SJSA1 (cell line): ENCODE measurements at regions not wholly inside any gene's neighbourhood (a gene's known extent, or its start where the extent isn't known, plus 50 kb on each side); places are given as distances from the start of the nearest gene placed in this dataset.
"Not testable (repeated sequence)": the region's sequence is repeated elsewhere in the genome, so short reads cannot be mapped to it uniquely, and the experiment has no call there.

Source experiments
- DNase-seq, 2 experiments: peaks; one replicate each; pipeline ENCODE4 v3.0.0-alpha.2; 2015 to 2020; ENCODE audit warnings: low spot score in 2 of 2, low read depth in 1 of 2
- H3K27ac ChIP-seq: fragments of 250-450 bp; sonication (Bioruptor Pico); 2 replicates; pipeline ENCODE4 v1.5.1; 2020; ENCODE audit warnings: mild to moderate bottlenecking, moderate library complexity
- H3K27me3 ChIP-seq: fragments of 250-450 bp; sonication (Bioruptor Pico); replicated peaks from 2 replicates; pipeline ENCODE4 v1.5.1; 2020; ENCODE audit warnings: mild to moderate bottlenecking, moderate library complexity
- H3K36me3 ChIP-seq: fragments of 250-450 bp; sonication (Bioruptor Pico); 2 replicates; pipeline ENCODE4 v1.5.1; 2020; ENCODE audit warnings: mild to moderate bottlenecking
- H3K4me1 ChIP-seq: fragments of 250-450 bp; sonication (Bioruptor Pico); replicated peaks from 2 replicates; pipeline ENCODE4 v1.6.1; 2021; ENCODE audit warnings: mild to moderate bottlenecking
- H3K4me3 ChIP-seq: fragments of 250-450 bp; sonication (Bioruptor Pico); 2 replicates; pipeline ENCODE4 v1.5.1; 2020; ENCODE audit warnings: mild to moderate bottlenecking
- H3K9me3 ChIP-seq: fragments of 250-450 bp; sonication (Bioruptor Pico); replicated peaks from 2 replicates; pipeline ENCODE4 v1.5.1; 2020; ENCODE audit warnings: mild to moderate bottlenecking

DNA sequence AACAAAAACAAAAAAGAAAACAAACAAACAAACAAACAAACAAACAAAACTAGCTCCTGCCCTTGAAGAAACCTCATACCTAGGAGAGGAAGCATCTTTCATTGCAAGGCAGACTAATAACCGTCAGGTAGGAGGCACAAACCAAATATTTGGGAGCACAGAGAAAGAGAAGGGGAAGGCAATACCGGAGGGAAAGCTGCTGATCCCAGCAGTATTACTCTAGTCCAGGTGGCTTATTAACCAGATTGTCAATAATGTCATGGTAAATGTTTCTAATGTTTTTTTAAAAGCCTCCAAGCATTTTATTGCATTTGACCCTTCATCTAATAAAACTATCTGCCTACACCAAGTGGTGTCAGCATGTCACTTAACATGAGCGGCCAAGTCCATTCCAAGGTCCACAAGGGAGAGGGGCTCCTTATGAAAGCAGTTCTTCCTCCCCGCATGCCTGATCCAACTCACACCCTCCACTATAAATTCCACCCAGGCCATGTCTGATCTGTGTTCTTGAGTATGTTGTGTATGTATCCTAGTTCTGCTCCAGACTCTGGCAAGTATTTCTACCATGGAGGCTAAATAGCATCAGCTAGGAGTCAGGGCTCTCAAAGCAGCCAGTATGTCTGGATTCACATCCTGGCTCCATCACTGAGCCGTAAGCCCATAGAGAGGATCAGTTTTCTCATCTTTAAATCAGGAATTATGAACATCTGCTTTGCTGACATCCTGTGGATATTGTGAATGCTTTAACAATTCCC lies 208.1 kb upstream of the TENM4 start:
- no peak overlapping the region for H3K27ac ChIP-seq
- H3K9me3 ChIP-seq: no peaks in the 10 kb centered on the region
- H3K27me3 ChIP-seq: no peaks in the 10 kb centered on the region

DNA sequence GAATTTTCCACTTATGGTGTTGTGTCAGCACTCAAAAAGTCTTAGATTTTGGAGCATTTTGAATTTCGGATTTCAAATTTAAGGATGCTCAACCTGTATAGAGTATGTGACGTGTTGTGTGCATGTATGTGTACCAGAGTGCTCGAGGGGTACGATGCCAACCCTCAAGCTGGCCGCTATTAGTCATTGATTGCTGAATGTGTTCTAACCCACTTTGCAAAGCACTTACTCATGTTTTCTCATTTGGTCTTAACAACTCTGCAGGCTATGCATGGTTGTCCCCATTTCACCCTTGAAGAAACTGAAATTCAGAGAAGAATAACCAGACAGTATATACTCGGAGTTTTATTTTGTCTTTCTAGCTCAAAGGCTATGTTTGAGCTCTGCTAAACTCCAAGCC lies 196.4 kb upstream of the TENM4 start:
- no peak for DNase-seq
- Histone ChIP-seq H3K27me3 (no peaks in the 10 kb centered on the region), H3K9me3 (no peaks in the 10 kb centered on the region), H3K4me3 (no peak overlapping the region), H3K36me3 (no peaks in the 10 kb centered on the region), H3K4me1 (no peaks in the 10 kb centered on the region), H3K27ac (no peak overlapping the region)

More for the DNA sequence above, 208.1 kb upstream of the TENM4 start:
- no peak overlapping the region for H3K4me3 ChIP-seq
- H3K4me1 ChIP-seq: no peaks in the 10 kb centered on the region
- no peaks in the 10 kb centered on the region for H3K36me3 ChIP-seq
- no peak for DNase-seq

DNA sequence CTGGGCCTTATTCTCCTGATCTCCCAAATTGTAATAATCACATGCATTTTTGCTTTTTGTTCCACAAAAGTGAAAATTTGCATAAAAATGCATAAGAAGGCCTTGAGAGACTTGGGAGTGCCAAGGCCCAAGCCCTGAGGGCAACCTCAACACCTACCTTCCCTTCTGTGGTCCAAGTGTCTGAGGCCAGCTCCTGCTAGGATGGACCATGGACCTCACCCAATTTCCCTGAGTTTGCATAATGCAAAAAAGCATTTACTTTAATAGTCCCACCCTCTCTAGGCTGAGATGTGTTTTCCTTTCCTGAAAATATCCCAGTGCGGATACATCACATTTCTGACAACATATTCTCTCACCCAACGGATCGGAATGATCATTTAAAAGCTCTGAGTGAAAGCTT lies 194.1 kb upstream of the TENM4 start:
- no peaks in the 10 kb centered on the region for H3K36me3 ChIP-seq
- DNase-seq: no peak
- H3K27me3 ChIP-seq: no peaks in the 10 kb centered on the region
- no peak overlapping the region for H3K27ac ChIP-seq
- no peaks in the 10 kb centered on the region for H3K9me3 ChIP-seq
- H3K4me1 ChIP-seq: no peaks in the 10 kb centered on the region
- no peak overlapping the region for H3K4me3 ChIP-seq

DNA sequence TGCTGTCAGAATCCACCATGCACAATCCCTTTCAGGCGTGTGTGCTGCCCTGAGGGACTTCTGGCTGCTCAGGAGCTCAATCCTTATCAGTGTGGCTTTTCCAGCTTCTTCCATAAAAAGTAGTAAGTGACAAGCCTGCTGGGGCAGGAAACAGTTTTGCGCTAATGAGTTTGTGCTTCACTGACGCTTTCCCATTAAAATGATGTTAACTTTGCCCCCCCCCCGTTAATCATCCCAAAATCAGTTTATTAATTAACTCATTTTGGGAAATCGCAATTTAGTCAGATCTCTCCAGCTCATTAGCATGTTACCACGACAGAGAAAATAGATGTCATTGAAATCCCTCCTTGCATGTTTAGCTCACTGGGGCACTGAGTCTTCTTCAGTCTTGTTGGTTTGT lies 186.5 kb upstream of the TENM4 start:
- no peaks in the 10 kb centered on the region for H3K27me3 ChIP-seq
- H3K27ac ChIP-seq: no peak overlapping the region
- no peaks in the 10 kb centered on the region for H3K4me1 ChIP-seq
- H3K9me3 ChIP-seq: no peaks in the 10 kb centered on the region
- DNase-seq: no peak
- no peak overlapping the region for H3K4me3 ChIP-seq
- H3K36me3 ChIP-seq: no peaks in the 10 kb centered on the region

DNA sequence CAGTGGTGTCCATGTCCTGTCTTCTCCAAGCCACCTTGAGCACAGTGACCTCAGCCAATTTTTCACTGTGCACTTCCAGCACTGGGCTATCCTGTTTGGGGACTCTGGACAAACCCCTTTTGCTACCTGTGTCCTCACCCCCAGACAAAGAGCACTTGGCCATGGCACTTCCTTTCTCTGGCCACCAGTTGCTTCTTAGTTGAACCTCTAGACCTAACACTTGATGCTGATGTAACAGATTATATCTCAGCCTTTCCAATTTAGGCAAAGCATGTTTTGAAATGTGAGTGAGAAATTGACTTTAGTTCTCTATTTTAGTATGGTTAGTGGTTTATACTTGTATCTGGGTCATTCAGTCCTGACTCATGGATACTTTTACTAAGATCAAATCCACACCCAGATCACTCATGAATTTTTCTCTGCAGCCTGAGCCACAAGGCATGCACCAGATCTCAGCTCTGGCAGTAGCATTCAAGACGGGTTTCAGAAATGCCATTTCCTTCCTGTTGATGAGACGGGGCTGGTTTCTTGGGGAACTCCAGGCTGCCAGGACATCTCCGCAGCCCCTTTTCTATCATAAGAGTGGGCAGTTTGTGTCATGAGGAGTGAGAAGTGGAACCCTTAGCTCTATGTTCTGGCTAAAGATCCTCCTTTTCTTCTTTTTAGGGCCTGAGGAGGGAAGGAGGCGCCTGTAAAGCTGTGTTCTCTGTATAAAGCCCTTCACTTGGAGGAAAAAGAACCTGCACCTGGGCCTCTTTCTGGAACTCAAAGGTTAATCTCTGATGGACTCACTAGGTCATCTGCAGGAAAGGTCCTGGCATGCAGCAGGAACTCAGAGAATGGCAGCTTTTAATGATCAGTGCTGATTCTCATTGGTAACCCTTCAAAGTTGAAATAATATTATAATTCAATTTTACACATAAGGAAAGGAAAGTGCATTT lies 185.6 kb upstream of the TENM4 start:
- Histone ChIP-seq H3K27ac (no peak overlapping the region), H3K36me3 (no peaks in the 10 kb centered on the region), H3K9me3 (no peaks in the 10 kb centered on the region), H3K4me3 (no peak overlapping the region), H3K4me1 (no peaks in the 10 kb centered on the region), H3K27me3 (no peaks in the 10 kb centered on the region)
- DNase-seq: no peak

DNA sequence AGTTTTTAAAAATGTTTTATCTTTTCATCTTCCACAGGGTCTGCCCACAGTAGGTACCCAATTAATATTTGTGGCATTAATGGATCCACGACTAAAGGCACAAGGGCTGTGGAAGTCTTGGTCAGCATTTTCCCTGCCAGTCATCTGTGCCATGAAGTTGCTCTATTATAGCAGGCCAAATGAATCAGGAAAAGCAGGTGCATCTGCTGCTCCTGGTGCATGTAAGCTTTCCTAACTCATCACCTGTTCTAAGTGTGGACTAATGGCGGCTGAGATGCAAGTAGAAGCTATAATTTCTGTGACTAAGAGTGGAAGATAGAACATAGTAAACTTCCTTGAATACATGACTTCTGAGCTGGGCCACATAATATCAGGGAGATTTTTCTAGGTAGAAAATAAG lies 182.5 kb upstream of the TENM4 start:
- Histone ChIP-seq H3K27me3 (no peaks in the 10 kb centered on the region), H3K36me3 (no peaks in the 10 kb centered on the region), H3K27ac (no peak overlapping the region), H3K4me3 (no peak overlapping the region), H3K9me3 (no peaks in the 10 kb centered on the region), H3K4me1 (no peaks in the 10 kb centered on the region)
- no peak for DNase-seq

DNA sequence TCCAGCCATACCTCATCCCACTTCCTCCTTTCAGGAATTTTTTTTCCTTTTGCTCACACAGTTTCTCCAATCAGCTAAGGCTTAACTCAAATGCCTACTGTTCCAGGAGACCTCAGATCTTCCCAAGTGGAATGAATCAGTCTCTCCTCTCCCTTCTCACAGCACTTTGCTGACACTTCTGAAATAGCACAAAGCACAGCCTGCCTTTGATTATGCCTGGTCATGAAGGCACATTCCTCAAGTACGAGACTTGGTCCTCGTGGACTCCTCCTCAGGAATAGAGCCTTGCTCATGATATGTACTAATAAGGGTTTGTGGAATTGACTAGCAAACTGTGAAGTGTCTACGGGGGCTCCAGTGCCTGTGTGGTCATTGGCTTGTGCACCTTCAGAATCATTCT lies 176.7 kb upstream of the TENM4 start:
- H3K9me3 ChIP-seq: no peaks in the 10 kb centered on the region
- H3K27me3 ChIP-seq: no peaks in the 10 kb centered on the region
- H3K27ac ChIP-seq: no peak overlapping the region
- no peak for DNase-seq
- no peak overlapping the region for H3K4me3 ChIP-seq
- H3K4me1 ChIP-seq: no peaks in the 10 kb centered on the region
- H3K36me3 ChIP-seq: no peaks in the 10 kb centered on the region

DNA sequence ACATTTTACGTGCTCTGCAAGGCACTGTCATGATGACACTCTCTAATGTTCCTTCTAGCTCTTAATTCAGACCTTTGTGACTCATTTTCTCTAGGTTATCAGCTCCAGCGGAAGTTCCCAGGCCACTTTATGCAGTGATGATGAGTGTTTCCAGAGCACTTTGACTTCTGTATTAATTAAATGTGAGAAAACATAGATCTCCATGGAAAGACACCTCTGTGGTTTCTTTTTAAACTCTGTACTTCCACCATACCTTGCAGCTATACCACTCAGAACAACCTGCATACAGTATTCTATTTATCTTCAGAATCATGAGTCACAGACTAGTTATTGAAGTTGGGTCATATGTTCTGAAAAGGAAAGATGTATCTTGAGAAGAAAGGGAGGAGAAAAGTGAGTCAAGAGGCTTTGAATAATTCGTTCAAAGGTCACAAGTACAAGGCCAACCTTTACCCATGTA lies 175.6 kb upstream of the TENM4 start:
- DNase-seq: no peak
- no peaks in the 10 kb centered on the region for H3K9me3 ChIP-seq
- no peaks in the 10 kb centered on the region for H3K36me3 ChIP-seq

DNA sequence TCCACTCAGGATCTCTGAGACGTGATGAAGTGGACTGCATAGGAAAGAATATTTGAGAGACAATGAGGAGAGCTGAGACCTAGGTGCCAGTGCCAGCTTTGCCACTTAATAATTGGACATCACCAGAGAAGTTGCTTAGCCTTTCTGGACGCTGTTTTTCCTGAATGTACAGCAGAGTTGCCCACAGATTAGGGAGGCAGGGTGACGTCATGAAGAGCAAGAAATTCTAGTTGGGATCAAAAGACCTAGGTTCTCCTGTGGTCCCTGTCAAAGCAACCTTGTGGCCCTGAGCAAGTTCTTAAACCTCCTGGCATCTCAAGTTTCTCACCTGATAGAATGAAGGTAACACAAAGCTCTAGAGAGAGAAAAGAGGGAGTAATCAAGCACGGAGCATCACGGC lies 174.6 kb upstream of the TENM4 start:
- no peak overlapping the region for H3K27ac ChIP-seq
- H3K4me1 ChIP-seq: no peaks in the 10 kb centered on the region
- no peaks in the 10 kb centered on the region for H3K9me3 ChIP-seq
- H3K36me3 ChIP-seq: no peaks in the 10 kb centered on the region
- no peak overlapping the region for H3K4me3 ChIP-seq
- no peak for DNase-seq
- H3K27me3 ChIP-seq: no peaks in the 10 kb centered on the region

More for the DNA sequence above, 175.6 kb upstream of the TENM4 start:
- H3K4me3 ChIP-seq: no peak overlapping the region
- H3K27ac ChIP-seq: no peak overlapping the region
- no peaks in the 10 kb centered on the region for H3K4me1 ChIP-seq
- H3K27me3 ChIP-seq: no peaks in the 10 kb centered on the region

DNA sequence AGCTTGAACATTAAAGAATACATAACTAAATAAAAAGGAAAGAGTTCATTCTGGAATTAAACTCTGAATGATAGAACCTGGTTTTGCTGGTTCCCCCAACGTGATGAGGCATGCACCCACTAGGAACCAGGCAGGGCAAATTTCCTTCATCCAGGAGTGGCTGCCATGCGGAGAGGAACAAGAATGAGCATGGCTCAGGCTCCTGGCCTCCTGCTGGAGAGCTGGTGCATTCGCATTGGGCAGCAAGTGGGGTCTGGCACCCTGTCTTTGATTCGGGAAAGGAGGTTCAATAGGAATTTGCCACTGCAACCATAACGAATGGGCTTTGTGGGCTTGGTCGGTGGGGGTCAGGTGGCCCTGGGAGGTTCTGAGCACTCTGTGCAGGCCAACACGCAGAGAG lies 169.8 kb upstream of the TENM4 start:
- no peaks in the 10 kb centered on the region for H3K4me1 ChIP-seq
- no peaks in the 10 kb centered on the region for H3K9me3 ChIP-seq
- no peak overlapping the region for H3K4me3 ChIP-seq
- H3K27me3 ChIP-seq: no peaks in the 10 kb centered on the region
- no peak overlapping the region for H3K27ac ChIP-seq
- H3K36me3 ChIP-seq: no peaks in the 10 kb centered on the region
- no peak for DNase-seq

DNA sequence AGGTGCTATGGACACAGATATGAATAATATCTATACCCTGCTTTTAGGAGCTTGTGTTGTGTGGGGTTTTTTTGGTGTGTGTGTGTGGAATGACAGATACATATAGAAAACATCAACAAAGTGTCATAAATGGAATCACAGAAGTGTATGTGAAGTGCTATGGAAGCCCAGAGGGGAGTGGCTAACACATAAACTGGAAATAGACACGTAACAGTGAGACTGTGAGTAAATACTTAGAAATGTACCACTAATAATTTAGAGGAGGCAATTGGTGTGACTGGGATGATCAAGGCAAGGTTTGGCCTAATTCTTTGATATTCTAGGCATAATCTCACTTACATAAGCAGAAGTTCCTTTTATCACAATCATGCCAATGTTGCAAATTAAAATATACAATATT lies 169.3 kb upstream of the TENM4 start:
- no peak overlapping the region for H3K4me3 ChIP-seq
- H3K9me3 ChIP-seq: no peaks in the 10 kb centered on the region
- no peaks in the 10 kb centered on the region for H3K27me3 ChIP-seq
- no peak overlapping the region for H3K27ac ChIP-seq
- DNase-seq: no peak
- no peaks in the 10 kb centered on the region for H3K4me1 ChIP-seq
- no peaks in the 10 kb centered on the region for H3K36me3 ChIP-seq

DNA sequence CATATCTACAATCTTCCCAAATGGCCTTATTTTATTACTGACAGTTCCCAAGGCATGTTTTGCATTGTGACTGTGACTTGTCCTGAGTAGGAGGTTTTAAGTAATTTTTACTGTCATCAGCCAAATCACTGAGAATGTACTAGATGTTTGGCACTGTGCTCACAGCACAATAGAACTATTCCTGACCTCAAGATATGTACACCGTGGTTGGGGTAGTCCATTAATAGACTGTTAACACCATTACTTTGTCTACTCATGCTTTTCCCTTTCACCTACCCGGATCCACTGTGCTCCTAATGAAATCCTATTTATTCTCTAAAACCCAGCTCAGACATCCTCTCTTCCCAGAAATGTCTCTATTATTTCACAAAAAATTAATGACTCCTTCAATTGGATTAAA lies 168.7 kb upstream of the TENM4 start:
- Histone ChIP-seq H3K27me3 (no peaks in the 10 kb centered on the region), H3K9me3 (no peaks in the 10 kb centered on the region)

DNA sequence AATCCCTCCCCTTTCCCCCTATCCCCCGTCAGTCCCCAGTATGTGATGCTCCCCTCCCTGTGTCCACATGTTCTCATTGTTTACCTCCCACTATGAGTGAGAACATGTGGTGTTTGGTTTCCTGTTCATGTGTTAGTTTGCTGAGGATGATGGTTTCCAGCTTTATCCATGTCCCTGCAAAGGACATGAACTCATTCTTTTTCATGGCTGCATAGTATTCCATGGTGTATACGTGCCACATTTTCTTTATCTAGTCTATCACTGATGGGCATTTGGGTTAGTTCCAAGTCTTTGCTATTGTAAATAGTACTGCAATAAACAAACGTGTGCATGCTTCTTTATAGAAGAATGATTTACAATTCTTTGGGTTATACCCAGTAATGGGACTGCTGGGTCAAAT lies 165.6 kb upstream of the TENM4 start:
- not testable (repeated sequence) for H3K4me3 ChIP-seq, H3K4me1 ChIP-seq, H3K36me3 ChIP-seq, H3K27me3 ChIP-seq, H3K9me3 ChIP-seq, H3K27ac ChIP-seq, DNase-seq

More for the DNA sequence above, 168.7 kb upstream of the TENM4 start:
- H3K27ac ChIP-seq: no peak overlapping the region
- H3K36me3 ChIP-seq: no peaks in the 10 kb centered on the region
- H3K4me1 ChIP-seq: no peaks in the 10 kb centered on the region
- H3K4me3 ChIP-seq: no peak overlapping the region
- no peak for DNase-seq

DNA sequence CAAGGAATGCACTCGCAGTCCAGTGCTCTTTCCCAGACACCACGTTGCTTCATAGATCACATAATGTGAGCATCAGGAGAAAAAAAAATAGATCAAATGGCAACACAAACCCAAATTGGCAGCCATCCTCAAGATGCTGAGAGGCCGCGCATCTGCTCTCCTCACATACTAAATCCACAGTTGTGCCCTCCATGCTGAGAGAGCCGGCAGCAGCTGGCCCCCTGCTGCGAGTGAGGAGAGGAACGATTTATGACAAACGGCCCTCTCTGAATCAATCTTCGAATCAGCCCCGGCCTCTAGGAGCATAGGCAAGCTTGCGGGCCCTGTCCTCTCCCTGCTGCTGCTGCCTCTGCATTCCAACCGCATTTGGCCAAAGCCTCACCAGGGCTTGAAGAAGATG lies 159.9 kb upstream of the TENM4 start:
- no peak for DNase-seq
- no peaks in the 10 kb centered on the region for H3K27me3 ChIP-seq
- no peaks in the 10 kb centered on the region for H3K4me1 ChIP-seq
- no peak overlapping the region for H3K27ac ChIP-seq
- H3K9me3 ChIP-seq: no peaks in the 10 kb centered on the region
- H3K4me3 ChIP-seq: no peak overlapping the region
- no peaks in the 10 kb centered on the region for H3K36me3 ChIP-seq
